LNCAP (cell line): ENCODE measurements at regions not wholly inside any gene's neighbourhood (a gene's known extent, or its start where the extent isn't known, plus 50 kb on each side); places are given as distances from the start of the nearest gene placed in this dataset.

ENCODE experiments used
- TF ChIP-seq, protein P1 (sequence below): fragments of 450-650 bp; IDR thresholded peaks from 2 replicates; pipeline ENCODE4 v1.5.1; 2017; ENCODE audit warnings: mild to moderate bottlenecking

DNA sequence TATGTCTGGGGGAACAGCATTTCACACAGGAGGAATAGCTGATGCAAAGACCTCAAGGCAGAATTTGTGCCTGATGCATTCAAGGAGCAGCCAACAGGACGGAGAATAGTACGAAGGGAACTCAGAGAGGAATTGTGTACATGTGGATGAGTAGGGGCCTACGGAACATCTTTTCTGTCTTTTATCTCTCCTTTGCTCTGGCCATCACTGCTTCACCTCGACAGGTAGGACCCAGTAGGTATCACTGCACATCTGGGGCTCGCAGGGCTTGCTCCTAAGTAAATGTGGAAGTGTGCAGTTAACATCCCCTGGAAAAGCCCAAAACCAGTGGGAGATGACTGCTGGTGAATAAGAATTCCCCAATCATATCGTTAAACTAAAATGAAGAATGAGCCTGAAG is 56.4 kb upstream of the POU1F1 start:
- TF ChIP-seq, protein P1, sequence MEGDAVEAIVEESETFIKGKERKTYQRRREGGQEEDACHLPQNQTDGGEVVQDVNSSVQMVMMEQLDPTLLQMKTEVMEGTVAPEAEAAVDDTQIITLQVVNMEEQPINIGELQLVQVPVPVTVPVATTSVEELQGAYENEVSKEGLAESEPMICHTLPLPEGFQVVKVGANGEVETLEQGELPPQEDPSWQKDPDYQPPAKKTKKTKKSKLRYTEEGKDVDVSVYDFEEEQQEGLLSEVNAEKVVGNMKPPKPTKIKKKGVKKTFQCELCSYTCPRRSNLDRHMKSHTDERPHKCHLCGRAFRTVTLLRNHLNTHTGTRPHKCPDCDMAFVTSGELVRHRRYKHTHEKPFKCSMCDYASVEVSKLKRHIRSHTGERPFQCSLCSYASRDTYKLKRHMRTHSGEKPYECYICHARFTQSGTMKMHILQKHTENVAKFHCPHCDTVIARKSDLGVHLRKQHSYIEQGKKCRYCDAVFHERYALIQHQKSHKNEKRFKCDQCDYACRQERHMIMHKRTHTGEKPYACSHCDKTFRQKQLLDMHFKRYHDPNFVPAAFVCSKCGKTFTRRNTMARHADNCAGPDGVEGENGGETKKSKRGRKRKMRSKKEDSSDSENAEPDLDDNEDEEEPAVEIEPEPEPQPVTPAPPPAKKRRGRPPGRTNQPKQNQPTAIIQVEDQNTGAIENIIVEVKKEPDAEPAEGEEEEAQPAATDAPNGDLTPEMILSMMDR, result no peak

DNA sequence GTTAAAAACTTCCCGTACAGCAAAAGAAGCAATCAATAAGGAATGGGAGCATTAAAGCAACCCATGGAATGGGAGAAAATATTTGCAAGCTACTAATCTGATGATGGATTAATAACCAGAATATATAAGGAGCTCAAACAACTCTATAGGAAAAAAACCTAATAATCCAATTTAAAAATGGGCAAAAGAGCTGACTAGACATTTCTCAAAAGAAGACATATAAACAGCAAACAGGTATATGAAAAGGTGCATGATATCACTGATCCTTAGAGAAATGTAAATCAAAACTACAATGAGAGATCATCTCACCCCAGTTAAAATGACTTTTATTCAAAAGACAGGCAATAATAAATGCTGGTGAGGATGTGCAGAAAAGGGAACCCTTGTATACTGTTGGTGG is 52.7 kb upstream of the POU1F1 start:
- TF ChIP-seq, protein P1, result no peak
